Stimulated activated CD8-positive, alpha-beta memory T cell treated with anti-CD3 and anti-CD28 coated beads, Interleukin-2, amount 100 ng/mL, for 48 hours (primary cell): ENCODE measurements at regions not wholly inside any gene's neighbourhood (a gene's known extent, or its start where the extent isn't known, plus 50 kb on each side); places are given as distances from the start of the nearest gene placed in this dataset.
"Not testable (repeated sequence)": the region's sequence is repeated elsewhere in the genome, so short reads cannot be mapped to it uniquely, and the experiment has no call there.

ENCODE experiments used
- DNase-seq, 2 donors: peaks; one replicate each; pipeline ENCODE4 v3.0.0-alpha.2; 2020; ENCODE audit warnings: low read depth in 2 of 2

DNA sequence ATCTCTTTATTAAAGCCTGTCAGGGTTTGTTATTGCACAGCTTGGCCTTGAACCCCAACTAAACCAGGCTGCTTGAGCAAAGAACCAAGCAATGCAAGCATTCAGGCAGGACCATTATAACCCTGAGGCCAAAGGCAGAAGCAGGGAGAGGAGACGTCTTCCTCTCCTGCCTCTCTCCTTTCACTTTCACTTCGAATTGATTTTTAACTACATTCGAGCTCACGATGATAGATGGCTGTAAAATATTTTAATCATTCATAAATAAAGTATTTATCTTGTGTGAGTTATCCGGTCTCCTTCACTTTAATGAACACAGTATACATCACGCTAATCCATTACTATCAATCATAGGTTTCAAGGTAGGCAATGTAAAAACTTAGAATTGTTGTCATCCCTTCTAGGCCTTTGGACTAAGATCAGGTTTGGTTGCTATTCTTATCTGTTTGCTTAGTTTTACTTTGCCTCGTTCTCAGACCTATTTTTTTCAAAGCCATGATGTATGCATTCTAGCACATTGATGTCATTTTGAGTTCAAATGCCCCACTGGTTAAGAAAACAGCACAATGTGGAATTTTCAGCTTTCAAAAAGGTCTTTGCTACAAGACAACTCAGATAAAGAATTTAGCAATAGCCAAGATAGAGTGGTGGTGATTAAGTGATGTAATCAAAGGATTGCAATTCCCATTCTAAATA is 480.2 kb upstream of the RUNX1 start:
- no peak for DNase-seq

DNA sequence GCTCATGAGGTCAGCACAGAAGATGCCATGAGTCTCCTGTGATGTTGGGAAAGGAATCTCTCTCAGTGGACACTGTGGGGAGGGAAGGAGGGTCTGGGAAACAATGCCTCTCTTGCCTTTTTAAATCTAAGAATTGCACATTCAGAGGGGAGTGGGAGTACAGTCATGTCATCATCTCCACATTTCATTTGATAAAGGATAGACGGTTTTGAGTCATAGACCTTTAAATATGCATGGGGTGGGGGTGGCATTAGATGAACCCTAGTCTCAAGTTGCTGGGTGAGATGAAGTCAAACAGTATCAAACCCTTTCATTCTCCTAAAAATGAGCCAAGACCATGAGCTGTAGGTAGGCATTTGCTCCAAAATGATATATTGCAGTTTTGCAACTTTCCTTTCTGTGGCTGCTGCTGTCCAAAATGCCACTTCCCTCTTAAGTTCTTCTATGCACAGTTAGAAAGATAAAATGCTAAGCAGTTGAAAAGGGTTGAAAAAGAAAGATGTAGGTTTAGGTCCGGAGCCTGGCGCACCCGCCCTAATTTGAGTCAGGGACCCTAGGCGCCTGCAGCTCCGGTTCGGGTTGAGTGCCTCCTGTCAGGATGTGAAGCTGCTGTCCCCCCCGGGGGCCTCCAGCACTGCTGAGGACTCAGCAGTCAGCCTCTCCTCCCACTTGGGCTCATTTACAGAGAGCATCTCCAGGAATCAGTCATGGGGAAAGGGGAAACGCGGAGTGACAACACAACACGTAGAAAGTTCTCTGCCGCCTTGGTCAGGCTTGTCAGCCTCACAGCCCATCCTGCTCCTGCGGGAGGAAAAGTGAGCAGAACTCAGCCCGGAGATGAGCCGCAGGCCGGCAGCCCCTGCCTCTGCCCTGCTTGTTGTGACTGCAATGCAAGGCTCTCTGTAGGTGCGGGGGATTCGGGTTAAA is 479.3 kb upstream of the RUNX1 start:
- peak; percentile 26 to 28 for DNase-seq

DNA sequence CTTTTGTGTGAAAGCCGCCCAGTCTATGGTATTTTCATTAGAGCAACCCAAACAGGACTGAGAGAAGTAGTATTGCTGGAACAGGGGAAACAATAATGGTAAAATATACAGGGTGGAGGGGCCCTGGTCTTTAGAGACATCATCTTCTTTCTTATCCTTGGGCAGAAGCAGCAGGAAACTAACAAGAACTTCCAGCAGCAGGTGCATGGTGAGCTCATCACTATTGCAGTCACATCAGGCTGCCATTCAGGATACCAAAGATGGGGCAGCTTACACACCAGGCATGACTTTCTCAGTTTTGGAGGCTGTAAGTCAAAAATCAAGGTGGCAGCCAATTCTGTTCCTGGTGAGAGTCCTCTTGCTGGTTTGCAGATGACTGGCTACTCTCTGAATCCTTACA is 478.3 kb upstream of the RUNX1 start:
- no peak for DNase-seq

DNA sequence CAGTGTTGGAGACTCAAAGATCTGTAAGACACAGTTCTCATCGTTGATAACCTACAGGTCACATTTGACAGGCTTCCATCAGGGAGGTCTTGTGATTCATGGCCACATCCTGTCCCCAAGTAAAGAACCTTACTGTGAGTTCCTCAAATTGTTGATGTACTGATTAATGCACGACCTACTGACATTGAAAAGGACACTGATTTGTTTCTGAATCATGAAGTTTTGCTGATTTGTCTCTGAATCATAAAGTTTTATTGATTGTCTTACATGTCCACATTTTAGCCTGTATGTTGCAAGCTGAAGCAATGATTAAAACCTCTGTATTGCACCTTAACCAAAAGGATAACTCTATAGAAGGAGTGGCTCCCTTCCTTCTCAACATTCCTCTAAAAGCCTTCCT is 476.3 kb upstream of the RUNX1 start:
- no peak for DNase-seq

DNA sequence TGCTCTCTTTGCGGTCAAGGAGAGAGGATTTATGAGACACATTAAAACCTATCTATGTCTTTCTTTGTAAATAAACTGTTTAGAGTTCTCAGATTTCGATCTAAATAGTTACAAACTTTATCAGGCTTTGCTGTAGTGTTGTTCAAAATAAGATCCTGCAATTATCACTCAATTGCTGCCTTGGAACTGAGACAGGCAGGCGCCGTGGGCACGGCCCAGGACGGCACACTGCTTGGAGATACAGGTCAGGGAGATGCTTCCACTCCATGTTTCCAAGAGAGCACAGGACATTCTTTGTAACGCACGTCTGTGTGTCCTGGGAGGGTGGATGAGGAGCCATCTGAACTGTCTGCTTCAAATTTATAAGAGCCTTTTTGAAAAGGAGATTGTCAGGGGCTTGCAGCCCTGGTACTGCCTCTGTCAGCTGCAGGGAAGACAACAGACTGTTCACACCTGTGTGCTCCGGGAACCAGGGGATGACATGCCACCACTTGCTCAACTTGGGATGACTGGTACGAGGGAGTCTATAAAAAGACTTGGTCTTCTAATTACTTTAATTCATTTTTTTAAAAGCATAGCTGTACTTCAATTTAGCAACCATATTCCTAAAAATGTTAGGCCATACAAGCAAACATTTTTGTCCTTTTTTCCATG is 472.9 kb upstream of the RUNX1 start:
- DNase-seq: no peak

DNA sequence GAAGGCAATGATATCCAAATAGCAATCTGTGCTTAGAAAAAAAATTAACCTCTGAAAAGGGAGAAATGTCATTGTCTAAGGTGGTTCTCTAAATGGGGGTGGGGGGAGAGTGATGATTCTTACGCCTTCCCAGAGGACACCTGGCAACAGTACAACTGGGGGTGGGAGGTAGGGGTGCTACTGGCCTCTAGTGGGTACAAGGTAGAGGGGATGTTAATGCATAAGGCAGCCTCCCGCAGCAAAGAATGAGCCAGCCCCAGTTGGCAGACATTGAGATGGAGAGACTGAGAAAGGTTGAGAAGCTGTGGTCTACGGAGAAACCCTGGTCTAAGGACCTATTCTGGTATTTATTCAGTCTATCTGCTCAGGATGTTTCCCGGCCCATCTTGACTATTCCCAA is 472.2 kb upstream of the RUNX1 start:
- no peak for DNase-seq

DNA sequence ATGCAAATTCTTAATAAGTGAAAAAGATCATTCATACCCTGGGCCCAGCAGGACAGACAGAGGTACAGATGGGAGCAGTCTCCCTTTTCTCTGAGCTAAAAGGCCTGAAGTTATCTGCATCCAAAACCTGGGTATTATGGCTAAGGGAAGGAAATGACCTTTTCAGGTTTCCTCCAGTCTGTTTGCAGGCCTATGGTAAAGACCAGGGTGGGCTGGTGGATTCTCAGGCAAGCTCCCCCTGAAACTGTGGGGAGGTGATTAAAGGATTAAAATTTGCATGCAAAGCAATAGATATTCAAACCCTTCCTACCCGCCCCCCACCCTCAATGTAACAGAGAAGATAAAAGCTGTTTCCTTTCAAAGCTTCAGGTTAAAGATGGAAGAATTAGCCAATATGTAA is 471.8 kb upstream of the RUNX1 start:
- no peak for DNase-seq

DNA sequence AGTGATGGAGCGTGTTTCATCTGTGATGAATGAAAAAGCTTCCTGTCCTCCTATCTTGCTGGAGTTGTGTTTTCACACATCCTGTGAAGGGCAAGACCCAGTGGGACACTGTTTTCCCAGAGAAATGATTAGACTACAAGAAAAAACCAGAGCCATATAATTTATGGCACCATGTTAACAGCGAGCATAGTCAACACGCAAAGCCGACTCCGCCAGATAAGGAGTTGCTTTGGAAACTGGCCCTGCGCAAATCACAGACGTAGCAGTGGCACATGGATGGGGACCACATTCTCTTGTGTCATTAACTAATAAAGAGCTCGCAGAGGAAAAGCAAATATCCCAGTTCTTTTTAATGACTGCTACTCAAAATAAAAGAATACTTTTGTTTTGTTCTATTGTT is 471.2 kb upstream of the RUNX1 start:
- no peak for DNase-seq

DNA sequence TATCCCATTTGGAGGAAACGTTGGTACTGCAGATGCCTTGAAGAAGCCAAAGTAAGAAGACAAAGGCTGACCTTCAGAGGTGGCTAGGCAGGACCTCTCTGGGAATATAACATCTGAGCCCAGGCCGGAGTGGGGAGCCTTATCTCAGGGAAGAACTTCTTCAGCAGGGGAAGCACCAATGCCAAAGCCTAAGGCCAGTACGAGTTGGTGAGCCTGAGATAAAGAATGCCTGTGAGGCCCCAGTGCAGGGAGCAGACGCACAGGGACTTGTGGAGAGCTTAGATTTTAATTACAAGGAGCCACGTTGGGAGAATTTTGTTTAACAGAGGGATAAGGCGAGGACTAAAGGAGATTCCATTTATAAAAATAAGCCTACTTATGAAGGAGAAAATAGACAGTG is 468.8 kb upstream of the RUNX1 start:
- no peak for DNase-seq

DNA sequence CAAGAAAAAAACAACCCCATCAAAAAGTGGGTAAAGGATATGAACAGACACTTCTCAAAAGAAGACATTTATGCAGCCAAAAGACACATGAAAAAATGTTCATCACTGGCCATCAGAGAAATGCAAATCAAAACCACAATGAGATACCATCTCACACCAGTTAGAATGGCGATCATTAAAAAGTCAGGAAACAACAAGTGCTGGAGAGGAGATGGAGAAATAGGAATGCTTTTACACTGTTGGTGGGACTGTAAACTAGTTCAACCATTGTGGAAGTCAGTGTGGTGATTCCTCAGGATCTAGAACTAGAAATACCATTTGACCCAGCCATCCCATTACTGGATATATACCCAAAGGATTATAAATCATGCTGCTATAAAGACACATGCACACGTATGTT is 467.2 kb upstream of the RUNX1 start:
- not testable (repeated sequence) for DNase-seq

DNA sequence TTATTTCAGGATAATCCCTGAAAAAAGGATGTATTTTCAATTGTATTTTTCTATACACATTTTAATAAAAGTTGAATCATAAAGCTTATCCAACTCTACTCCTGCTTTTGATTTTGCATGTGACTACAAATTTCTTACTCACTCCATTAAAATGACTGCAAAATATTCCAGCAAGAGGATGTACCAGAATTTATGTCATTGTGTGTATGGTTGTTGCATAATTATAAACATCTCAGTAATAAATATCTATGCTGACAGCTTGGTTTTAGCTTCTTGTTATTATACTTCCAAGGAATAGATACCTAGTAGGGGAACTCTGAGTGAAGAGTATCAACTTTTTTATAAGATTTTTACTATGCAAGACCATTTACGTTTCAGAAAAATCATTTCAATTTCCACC is 463.2 kb upstream of the RUNX1 start:
- DNase-seq: no peak

DNA sequence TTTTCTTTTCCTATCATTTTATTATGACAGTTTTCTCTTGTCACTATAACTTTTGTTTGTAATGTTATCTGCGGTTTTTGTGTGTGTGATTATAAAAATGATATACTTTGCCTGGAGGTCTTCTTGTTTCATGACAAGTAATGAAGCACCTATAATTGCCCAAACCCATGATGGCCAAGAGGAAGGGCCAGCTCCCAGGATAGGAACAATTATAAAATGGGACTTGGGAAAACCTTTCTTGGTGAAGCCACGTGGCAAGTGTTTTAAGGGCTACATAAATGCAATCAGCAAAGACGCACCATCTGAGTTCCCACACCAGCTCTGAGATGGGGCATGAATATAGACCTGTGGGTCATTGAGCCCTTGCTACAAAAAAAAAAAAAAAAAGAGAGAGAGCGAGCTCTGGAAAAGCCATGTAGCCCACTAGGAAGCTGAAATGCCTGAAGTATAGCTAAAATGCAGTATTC is 462.6 kb upstream of the RUNX1 start:
- DNase-seq: no peak

DNA sequence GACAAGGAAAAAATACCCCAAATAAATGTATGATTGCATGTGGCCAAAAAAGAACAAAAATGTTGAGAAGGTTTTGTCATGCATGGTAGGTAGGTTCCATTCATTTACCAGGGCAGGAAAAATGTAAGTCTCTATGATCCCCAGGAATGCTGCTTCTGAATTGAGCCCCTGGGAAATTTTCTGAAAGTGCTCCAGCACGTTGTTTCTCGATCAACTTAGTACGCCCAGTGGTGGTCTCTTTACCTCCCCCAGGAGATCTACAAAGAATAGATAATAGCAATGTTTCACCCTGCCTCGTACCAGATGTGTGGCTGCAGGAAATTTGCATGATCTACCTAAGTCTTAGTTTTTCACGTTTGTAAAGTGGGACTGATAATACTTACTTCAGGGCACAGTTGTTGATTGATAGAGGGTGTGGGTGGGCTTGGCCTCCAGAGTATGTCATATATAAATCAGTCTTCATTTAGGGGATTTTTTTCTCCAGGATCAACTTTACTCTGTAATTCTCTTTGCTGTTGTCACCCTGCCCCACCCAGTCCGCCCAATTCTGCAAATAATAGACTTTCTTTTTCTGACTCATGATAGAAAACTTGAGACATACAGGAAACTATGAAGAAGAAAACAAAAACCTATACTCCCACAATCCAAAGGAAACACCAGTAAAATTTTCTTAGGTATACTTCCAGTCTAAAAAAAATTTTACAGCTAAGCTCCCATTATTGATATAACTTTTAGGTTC is 462.0 kb upstream of the RUNX1 start:
- no peak for DNase-seq

DNA sequence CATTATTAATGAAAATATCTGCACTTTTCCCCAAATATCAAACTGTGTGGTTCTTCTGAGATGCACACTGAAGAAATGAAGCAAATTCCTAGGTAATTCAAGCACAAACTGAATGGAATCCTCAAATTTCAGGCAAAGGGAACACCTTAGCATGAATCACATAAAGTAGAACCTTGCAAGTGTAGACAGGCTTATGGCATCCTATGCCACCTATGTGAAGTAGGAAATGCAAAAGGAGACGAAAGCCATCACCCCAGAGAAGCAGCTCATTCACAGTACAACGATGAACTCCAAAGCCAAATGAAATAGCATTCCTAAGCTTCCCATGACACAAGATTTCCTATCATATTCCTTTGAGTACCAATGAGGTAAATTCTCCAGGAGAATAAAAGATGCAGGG is 461.2 kb upstream of the RUNX1 start:
- no peak for DNase-seq

DNA sequence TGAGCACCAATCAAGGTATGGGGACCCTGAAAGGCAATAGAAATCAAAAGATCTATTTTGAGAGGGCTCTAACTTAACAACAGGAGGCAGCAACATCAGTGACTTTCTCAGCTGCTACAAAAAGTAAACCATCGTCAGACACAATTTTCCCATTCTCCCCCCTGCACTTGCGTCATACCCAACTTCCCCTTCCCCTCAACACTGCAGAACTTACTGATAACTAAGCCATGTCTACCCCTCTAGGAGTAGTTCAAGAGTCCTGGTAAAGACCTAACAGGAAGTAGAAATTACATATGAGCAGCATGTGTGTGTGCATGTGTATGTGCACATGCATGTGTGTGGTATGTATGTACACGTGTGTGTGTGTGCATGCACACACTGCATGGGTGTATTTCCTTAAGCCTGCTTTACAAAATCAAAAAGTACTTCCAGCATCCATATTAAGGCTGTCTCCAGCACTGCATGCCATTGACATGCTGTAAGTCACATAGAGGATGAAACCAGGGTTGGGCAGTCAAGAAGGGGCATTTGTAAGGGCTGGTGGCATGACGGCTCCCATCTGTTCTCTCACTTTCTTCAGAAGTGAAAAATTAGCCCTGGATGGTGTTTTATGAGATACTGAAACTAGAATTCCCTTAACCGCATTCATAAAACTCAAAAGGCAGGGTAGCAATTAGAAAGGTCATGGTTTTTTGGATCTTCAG is 460.1 kb upstream of the RUNX1 start:
- no peak for DNase-seq

DNA sequence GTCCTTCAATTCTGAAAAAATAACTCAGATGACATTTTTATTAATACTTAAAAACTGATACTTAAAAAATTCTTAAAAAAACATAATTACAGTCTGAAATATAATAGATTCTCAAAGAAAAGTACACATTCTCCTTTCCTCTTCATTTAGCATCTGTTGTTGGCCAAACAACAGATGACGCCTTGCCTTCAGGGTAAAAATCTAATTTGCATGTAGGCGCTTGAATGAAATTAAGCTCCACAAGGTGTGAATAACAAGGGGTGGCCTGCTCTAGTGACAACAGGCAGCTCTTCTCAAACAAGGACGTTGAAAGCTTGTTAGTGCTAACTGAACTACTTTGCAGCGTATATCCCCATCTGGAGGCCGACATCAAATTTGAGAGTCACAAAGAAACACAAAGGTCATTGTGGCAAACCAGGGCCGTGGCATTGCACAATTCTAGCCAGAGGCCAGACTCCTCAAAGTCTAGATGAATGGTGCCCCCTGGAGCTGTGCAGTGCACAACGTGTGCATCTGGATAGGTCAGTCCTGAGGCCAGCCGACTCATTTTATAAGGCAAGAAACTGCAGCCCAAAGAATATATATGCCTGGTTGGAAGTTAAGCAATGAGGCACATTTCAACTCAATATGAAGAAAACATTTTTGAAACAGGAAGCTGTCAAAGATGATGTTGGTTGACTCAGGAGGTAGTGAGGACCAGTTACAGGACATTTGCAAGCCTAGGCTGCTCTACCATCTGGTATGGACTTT is 459.2 kb upstream of the RUNX1 start:
- no peak for DNase-seq

DNA sequence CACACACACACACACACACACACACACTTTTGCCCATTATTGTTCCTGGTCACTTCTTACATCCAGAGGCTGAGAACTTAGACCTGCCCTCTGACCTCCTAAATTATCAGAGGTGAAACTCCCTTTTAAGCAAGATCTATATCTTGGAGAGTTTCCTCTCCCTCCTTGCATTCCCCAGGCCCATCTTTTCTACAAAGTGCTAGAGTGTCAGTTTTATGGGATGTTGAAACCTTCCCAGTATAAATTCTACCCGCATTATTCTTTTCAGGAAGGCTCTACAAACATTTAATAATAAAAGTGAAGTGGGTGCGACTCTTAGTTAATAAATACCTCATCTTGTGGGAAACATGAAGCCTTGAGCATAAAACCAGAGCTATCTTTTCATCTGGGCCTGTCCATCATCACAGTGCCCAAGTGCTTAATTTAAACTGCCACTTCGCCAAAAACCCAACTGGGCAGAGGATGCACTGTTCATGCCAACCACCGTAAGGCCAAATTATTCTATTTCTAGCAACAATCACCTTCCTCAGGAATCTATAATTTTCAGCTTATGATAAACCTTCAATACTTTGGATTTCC is 458.2 kb upstream of the RUNX1 start:
- no peak for DNase-seq

DNA sequence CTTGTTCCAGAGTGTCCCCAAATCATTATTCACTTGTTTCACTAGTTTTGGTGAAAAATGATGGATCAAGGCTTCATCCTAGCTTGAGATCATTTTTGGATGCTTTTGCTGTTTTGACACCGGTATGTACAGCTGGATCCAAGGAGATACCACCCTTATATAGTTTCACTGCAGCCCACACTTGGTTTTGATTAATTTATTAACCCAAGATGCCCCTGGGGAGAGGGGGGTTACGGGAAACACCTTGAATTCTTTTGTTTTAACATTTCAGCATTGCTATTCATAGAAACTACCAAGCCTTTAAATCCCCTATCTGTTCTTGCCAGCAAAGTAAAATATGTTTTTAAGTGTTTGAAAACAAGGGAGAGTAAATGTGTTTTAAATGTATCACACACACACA is 457.7 kb upstream of the RUNX1 start:
- no peak for DNase-seq

DNA sequence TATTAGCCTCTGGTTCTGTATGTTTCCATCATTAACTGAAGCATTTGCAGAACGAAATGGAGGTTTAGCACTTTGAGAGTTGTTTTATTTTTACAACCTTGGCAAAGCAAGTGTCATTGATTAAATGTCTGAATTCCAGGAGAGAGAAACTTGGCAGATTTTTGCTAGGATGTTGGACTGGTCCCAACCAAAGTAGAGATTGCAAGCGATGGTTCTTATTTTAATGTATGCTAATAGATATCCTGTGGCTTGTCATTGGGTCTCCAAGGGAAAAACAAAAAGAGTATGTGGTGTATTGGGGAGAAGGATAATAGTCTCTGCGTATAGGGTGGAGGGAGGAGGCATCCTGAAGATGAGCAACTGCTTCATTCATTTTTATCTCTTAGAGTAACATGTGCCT is 457.2 kb upstream of the RUNX1 start:
- no peak for DNase-seq

DNA sequence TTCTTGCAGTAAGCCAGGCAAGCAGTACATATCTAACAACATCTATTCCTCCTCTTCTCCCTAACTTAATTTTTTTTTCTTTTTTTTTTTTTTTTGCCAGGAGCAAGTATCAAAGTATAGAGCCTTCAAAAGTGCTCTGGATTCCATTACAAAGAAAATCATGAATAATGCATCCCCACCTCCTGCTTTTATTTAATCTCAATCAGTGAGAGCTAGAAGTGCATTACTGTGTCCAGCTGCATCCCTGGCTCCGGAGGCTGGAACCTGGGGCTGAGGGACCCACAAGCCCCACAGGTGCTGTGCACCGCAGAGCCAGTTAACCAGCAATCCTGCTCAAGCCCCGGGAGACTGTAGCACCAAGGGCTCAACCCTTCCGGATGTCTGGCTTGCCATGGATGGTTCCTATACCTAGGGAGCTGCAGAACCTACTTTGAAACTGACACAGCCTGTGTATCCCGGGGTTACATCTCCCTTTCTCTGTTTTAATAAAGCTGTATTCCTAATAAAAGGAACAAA is 455.9 kb upstream of the RUNX1 start:
- no peak for DNase-seq
